Epithelial cell of esophagus (primary cell): ENCODE measurements at regions not wholly inside any gene's neighbourhood (a gene's known extent, or its start where the extent isn't known, plus 50 kb on each side); places are given as distances from the start of the nearest gene placed in this dataset.
"Not testable (repeated sequence)": the region's sequence is repeated elsewhere in the genome, so short reads cannot be mapped to it uniquely, and the experiment has no call there.

Experiments
- DNase-seq: peaks from one replicate; pipeline ENCODE4 v3.0.0; 2010; ENCODE audit warnings: low read depth
- H3K4me3 ChIP-seq: 2 replicates; pipeline ENCODE4 v1.5.1; 2011; ENCODE audit warnings: mild to moderate bottlenecking, low read length, control low read depth
- TF ChIP-seq, protein P1 (sequence below): IDR thresholded peaks from 2 replicates; pipeline ENCODE4 v1.5.1; 2011; ENCODE audit warnings: low read depth, mild to moderate bottlenecking, low read length, control low read depth, inconsistent platforms; ENCODE audit not compliant: insufficient read depth; ENCODE audit errors: missing control alignments

DNA sequence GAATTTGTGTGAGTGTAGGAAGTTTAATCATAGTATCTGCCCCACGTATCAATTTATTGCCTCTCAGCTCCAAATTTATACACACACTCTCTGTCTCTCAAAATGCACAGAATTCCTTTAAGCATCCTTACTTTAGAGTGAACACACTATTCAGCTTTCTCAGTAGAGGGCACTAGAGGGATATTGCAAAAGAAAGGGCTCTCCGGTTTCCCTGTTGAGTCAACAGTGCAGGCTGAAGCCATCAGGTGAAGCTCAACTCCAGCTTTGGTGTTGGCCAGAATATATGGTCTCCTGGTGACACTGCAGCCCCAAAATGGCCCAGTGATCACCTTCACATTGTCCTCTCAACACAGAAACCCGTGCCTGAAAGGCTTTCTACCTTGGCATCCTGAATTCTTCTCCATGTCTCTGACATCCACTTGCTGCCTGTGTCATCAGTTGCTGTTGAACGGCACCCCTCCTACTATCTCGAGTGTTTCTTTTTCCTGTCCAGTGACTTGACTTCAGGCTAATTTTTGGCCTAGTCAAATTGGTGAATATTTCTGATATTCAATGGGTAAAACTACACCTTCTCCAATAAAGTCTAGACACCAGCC, 670.5 kb downstream of the GABRG1 start:
- DNase-seq, result peak; percentile 42
- TF ChIP-seq, protein P1, sequence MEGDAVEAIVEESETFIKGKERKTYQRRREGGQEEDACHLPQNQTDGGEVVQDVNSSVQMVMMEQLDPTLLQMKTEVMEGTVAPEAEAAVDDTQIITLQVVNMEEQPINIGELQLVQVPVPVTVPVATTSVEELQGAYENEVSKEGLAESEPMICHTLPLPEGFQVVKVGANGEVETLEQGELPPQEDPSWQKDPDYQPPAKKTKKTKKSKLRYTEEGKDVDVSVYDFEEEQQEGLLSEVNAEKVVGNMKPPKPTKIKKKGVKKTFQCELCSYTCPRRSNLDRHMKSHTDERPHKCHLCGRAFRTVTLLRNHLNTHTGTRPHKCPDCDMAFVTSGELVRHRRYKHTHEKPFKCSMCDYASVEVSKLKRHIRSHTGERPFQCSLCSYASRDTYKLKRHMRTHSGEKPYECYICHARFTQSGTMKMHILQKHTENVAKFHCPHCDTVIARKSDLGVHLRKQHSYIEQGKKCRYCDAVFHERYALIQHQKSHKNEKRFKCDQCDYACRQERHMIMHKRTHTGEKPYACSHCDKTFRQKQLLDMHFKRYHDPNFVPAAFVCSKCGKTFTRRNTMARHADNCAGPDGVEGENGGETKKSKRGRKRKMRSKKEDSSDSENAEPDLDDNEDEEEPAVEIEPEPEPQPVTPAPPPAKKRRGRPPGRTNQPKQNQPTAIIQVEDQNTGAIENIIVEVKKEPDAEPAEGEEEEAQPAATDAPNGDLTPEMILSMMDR, result peak; percentile 51

DNA sequence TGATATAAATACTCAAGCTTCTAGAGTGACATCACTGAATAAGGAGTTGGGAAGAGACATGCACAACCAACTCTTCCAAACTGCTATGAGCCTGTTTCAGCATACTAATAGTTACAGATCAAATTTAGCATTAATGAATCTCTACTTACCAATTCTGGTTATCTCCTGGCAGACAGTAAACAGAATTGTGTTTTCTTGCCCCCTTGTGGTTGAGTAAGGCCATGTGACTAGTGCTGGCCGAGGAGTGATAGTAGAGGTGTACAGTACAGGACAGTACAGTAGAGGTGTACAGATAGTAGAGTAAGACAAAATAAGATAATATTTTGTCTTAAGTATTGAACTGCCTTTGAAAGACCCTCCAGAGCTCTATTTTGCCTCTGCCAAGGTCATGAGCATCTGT, 681.4 kb downstream of the GABRG1 start:
- TF ChIP-seq, protein P1, result no peak
- peak; percentile 0 for DNase-seq
- H3K4me3 ChIP-seq, result no peak overlapping the region

More for the DNA sequence above, 670.5 kb downstream of the GABRG1 start:
- H3K4me3 ChIP-seq, result no peak overlapping the region

DNA sequence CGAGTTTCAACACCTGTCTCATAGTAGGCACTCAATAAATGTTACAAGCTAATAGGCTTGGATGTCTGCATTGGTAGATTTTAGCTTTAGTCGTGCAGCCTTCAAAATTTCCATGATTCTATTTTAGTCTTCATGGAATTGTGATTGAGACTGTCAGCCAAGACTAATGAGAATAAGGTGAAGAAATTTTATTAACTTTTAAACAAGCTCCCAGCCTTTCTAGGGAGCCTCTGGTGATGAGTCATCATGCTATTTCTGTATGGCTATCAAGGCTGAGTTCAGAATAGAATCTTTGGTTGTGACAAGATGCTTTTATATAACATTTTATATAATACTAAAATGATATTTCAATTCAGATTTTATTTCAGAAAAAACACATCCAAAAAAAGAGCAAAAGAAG, 685.8 kb downstream of the GABRG1 start:
- H3K4me3 ChIP-seq, result no peak overlapping the region
- TF ChIP-seq, protein P1, result no peak
- DNase-seq, result peak; percentile 2

DNA sequence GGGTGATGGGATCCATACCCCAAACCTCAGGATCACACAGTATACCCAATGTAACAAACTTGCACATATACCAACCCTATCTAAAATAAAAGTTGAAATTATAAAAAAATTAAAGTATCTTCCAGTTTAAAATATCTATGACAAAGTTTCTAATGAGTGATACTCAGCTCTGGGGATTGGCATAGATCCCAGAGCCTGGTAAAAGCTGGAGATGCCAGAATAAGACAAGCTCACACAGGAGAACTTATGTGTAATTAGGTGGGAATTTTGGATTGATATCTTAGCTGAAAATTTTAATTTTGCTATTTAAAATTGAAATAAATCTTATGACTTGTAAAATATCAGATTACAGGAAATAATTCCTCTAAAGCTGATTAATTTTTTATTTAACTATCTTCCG, 686.5 kb downstream of the GABRG1 start:
- no peak for DNase-seq
- no peak overlapping the region for H3K4me3 ChIP-seq
- TF ChIP-seq, protein P1, result no peak

DNA sequence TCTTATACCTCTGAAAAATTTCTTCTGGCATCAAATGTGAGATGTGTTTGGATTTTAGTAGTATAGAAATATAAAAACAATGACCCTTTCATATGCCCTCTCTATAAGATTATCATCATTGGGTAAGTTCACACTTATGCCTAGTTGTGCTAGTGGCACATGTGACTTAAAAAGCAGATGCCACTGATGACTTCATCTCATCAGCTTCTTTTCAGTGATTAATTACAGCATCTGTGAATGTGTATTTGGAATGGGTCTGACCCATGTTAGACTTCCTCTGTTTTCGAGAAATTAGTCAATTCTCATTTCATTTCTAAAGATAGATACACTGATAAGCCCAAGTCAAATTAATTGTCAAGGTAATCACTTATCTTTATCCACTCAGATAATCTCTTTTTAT, 698.7 kb downstream of the GABRG1 start:
- no peak overlapping the region for H3K4me3 ChIP-seq
- DNase-seq, result no peak
- TF ChIP-seq, protein P1, result no peak

DNA sequence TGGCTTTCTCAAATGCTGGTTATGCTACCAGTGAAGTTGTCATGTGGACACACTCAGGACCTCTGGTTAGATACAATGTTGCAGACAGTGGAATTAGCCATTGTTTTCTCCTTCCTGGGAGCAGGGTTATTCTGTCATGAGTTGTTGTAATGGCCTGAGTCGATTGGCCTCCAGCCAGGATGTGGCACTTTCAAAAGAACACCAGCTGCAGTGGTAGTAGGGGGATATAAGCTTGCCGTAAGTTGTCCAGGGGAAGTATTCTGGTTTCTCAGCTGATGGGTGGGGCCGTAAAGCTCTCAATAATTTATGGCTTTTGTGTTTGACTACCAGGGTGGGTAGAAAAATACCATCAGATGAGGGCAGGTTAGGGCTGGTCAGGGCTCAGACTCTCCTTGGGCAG, 697.5 kb upstream of the GNPDA2 start:
- no peak overlapping the region for H3K4me3 ChIP-seq
- TF ChIP-seq, protein P1, result no peak
- DNase-seq, result no peak

DNA sequence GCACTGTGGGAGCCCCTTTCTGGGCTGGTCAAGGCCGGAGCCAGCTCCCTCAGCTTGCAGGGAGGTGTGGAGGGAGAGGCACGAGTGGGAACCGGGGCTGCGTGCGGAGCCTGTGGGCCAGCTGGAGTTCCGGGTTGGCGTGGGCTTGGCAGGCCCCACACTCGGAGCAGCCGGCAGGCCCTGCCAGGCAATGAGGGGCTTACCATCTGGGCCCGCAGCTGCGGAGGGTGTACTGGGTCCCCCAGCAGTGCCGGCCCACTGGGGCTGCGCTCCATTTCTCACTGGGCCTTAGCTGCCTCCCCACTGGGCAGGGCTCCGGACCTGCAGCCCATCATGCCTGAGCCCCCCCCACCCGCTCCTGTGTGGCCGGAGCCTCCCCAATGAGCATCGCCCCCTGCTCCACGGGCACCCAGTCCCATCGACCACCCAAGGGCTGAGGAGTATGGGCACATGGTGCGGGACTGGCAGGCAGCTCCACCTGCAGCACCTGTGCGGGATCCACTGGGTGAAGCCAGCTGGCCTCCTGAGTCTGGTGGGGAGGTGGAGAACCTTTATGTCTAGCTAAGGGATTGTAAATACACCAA, 693.8 kb upstream of the GNPDA2 start:
- DNase-seq, H3K4me3 ChIP-seq: not testable (repeated sequence)
